Endothelial cell of umbilical vein (primary cell): ENCODE measurements at regions not wholly inside any gene's neighbourhood (a gene's known extent, or its start where the extent isn't known, plus 50 kb on each side); places are given as distances from the start of the nearest gene placed in this dataset.

Source experiments
- BruUV-seq: library from RNA; stranded (reverse); fragments of 400-500 nt; replicated peaks from 2 replicates; lab custom pipeline; 2021; lab: Mats Ljungman, UMichigan
- CTCF ChIA-PET: fragments of 300-600, 350-600 bp; sonication (Branson Sonifier 250); formaldehyde crosslinking; loops from one replicate; lab custom pipeline; 2021; ENCODE audit warnings: antibody characterized with exemption, inconsistent platforms; lab: Charles Lee
- POLR2A ChIA-PET: fragments of 300-600, 350-600 bp; sonication (Branson Sonifier 250); formaldehyde crosslinking; loops from one replicate; lab custom pipeline; 2021; ENCODE audit warnings: antibody characterized with exemption, inconsistent platforms; lab: Charles Lee
- DNase-seq: peaks from one replicate; pipeline ENCODE4 v3.0.0-alpha.2; 2011; ENCODE audit warnings: low read depth, low spot score
- FAIRE-seq: peaks from 2 replicates; lab custom pipeline; 2011; peaks lifted over from hg19 to GRCh38; lab: Jason Lieb, UNC
- H2AFZ ChIP-seq: 2 replicates; pipeline ENCODE4 v1.6.0; 2012; ENCODE audit warnings: low read depth, low read length, control low read depth, inconsistent platforms
- H3K27ac ChIP-seq: 2 replicates; pipeline ENCODE4 v1.5.1; 2011; ENCODE audit warnings: low read depth, mild to moderate bottlenecking, control low read depth, low read length, moderate library complexity; ENCODE audit not compliant: insufficient read depth
- H3K27me3 ChIP-seq, 2 experiments: 2 replicates each; pipeline versions ENCODE4 v1.6.0 to v1.6.1; 2011; ENCODE audit warnings: low read length in 2 of 2, mixed read lengths in 1 of 2; ENCODE audit not compliant: control insufficient read depth in 2 of 2, insufficient read depth in 2 of 2
- H3K36me3 ChIP-seq, 2 experiments: 2 replicates in 1 of 2; 3 replicates in 1 of 2; pipeline ENCODE4 v1.5.1; 2011; ENCODE audit warnings: low read length in 2 of 2, mild to moderate bottlenecking in 1 of 2, moderate library complexity in 1 of 2; ENCODE audit not compliant: control insufficient read depth in 2 of 2, insufficient read depth in 2 of 2; ENCODE audit errors: extremely low read depth in 1 of 2
- H3K4me1 ChIP-seq: 3 replicates; pipeline ENCODE4 v1.5.1; 2011; ENCODE audit warnings: mild to moderate bottlenecking, low read length; ENCODE audit not compliant: control insufficient read depth, insufficient read depth; ENCODE audit errors: extremely low read depth
- H3K4me2 ChIP-seq: 2 replicates; pipeline ENCODE4 v1.6.1; 2011; ENCODE audit warnings: low read length, control low read depth, mixed read lengths; ENCODE audit not compliant: insufficient read depth
- H3K4me3 ChIP-seq, 3 experiments: fragments of 200-600 bp in 1 of 3; sonication (generic), shearing (Covaris generic) in 1 of 3; replicated peaks in 1 of 3; 2 replicates each; pipeline ENCODE4 v1.5.1; 2011 to 2016; ENCODE audit warnings: control low read depth in 3 of 3, low read length in 3 of 3, mild to moderate bottlenecking in 2 of 3, inconsistent platforms in 1 of 3, low read depth in 1 of 3, moderate library complexity in 1 of 3; ENCODE audit not compliant: insufficient read depth in 1 of 3
- H3K79me2 ChIP-seq: 2 replicates; pipeline ENCODE4 v1.6.0; 2012; ENCODE audit warnings: low read length, inconsistent platforms; ENCODE audit not compliant: control insufficient read depth, insufficient read depth
- H3K9ac ChIP-seq: replicated peaks from 2 replicates; pipeline ENCODE3; 2011; ENCODE audit warnings: low read length, control low read depth; ENCODE audit not compliant: insufficient read depth; ENCODE audit errors: extremely low read depth
- H3K9me1 ChIP-seq: replicated peaks from 3 replicates; pipeline ENCODE4 v1.6.0; 2011; ENCODE audit warnings: mild to moderate bottlenecking, low read length; ENCODE audit not compliant: control insufficient read depth, insufficient read depth; ENCODE audit errors: extremely low read depth
- H3K9me3 ChIP-seq: replicated peaks from 2 replicates; pipeline ENCODE4 v1.5.1; 2012; ENCODE audit warnings: low read length, inconsistent platforms; ENCODE audit not compliant: control insufficient read depth, insufficient read depth
- H4K20me1 ChIP-seq: replicated peaks from 2 replicates; pipeline ENCODE3; 2011; ENCODE audit warnings: mild to moderate bottlenecking, low read length; ENCODE audit not compliant: control insufficient read depth, insufficient read depth; ENCODE audit errors: extremely low read depth
- EZH2 ChIP-seq: IDR thresholded peaks from 2 replicates; pipeline ENCODE4 v1.6.1; 2012; ENCODE audit warnings: borderline replicate concordance, low read depth, mild to moderate bottlenecking, moderate library complexity, low read length, inconsistent platforms; ENCODE audit not compliant: severe bottlenecking
- FOS ChIP-seq: IDR thresholded peaks from 2 replicates; pipeline ENCODE4 v1.6.1; 2011; ENCODE audit warnings: mild to moderate bottlenecking, low read length, moderate library complexity, borderline replicate concordance; ENCODE audit not compliant: insufficient read depth
- GATA2 ChIP-seq: IDR thresholded peaks from 2 replicates; pipeline ENCODE4 v1.7.0; 2011; ENCODE audit warnings: low read depth, mild to moderate bottlenecking, moderate library complexity, mixed read lengths, low read length; ENCODE audit not compliant: insufficient read length, insufficient read depth
- JUN ChIP-seq: IDR thresholded peaks from 2 replicates; pipeline ENCODE4 v1.6.1; 2011; ENCODE audit warnings: borderline replicate concordance, low read depth; ENCODE audit not compliant: insufficient read length, insufficient read depth
- MYC ChIP-seq: IDR thresholded peaks from one replicate; pipeline ENCODE4 v1.6.1; 2011; ENCODE audit warnings: mild to moderate bottlenecking, low read depth, low read length
- POLR2A ChIP-seq: IDR thresholded peaks from 2 replicates; pipeline ENCODE4 v1.6.1; 2012; ENCODE audit warnings: low read depth, mild to moderate bottlenecking, control low read depth, low read length
- POLR2AphosphoS5 ChIP-seq: IDR thresholded peaks from 2 replicates; pipeline ENCODE4 v1.6.1; 2012; ENCODE audit warnings: low read depth, mild to moderate bottlenecking, control low read depth, low read length, moderate library complexity; ENCODE audit not compliant: insufficient read depth
- dilution Hi-C: fragments of 300-500 bp; cut with MboI; formaldehyde crosslinking; loops from one replicate; pipeline ENCODE4 v1.15.0; 2019; ENCODE audit warnings: low sequenced_read_pairs; ENCODE audit not compliant: extremely low pct_ligation_motif_present
- intact Hi-C: fragments of 100-400 bp; cut with micrococcal nuclease; formaldehyde crosslinking; loops from one replicate; pipeline ENCODE4 v1.10.0; 2022
- TF ChIP-seq, protein P1 (sequence below), 2 donors: IDR thresholded peaks; 1 replicate in 1 of 2; 2 replicates in 1 of 2; pipeline ENCODE4 v1.5.1; 2011; ENCODE audit warnings: low read length in 2 of 2, mild to moderate bottlenecking in 2 of 2, moderate library complexity in 2 of 2, control low read depth in 1 of 2, inconsistent platforms in 1 of 2, low read depth in 1 of 2; ENCODE audit not compliant: insufficient read depth in 1 of 2; ENCODE audit errors: extremely low read depth in 1 of 2
- TF ChIP-seq, protein P2 (sequence below): IDR thresholded peaks from 2 replicates; pipeline ENCODE4 v1.6.1; 2011; ENCODE audit not compliant: insufficient read depth, insufficient read length

DNA sequence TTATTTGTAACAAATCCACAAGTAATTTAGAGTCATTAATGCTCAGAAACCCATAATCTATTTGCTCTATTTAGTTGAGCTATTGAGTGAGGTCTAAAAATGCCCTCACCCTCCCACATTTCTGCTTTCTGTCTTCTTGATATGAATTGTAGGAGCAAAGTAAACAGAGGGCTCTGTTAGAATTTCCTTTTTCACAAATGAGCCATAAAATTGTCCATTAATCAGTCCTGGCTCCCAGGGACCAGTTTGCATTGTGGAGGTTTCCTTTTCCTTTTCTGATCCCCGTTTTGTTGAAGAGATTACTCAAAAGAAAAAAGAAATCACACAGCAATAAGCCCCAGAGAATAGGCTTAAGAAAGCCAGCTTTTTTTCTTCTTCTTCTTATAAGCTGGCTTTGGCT, 476.7 kb downstream of the EPHA4 start:
- Histone ChIP-seq H3K9me1 (no peaks in the 10 kb centered on the region), H3K27ac (no peak overlapping the region), H2AFZ (peak overlapping the region; percentile 12), H3K4me2 (no peak overlapping the region), H3K4me3 (no peak overlapping the region), H3K79me2 (no peaks in the 10 kb centered on the region), H3K27me3 (no peaks in the 10 kb centered on the region), H3K9ac (no peak overlapping the region), H3K4me1 (peaks cover 22% of the 10 kb centered on the region), H3K36me3 (no peaks in the 10 kb centered on the region), H4K20me1 (no peaks in the 10 kb centered on the region), H3K9me3 (no peaks in the 10 kb centered on the region)
- TF ChIP-seq POLR2A (no peak), JUN (no peak), EZH2 (no peak), GATA2 (no peak), FOS (no peak), MYC (no peak), POLR2AphosphoS5 (no peak)
- TF ChIP-seq, protein P1, sequence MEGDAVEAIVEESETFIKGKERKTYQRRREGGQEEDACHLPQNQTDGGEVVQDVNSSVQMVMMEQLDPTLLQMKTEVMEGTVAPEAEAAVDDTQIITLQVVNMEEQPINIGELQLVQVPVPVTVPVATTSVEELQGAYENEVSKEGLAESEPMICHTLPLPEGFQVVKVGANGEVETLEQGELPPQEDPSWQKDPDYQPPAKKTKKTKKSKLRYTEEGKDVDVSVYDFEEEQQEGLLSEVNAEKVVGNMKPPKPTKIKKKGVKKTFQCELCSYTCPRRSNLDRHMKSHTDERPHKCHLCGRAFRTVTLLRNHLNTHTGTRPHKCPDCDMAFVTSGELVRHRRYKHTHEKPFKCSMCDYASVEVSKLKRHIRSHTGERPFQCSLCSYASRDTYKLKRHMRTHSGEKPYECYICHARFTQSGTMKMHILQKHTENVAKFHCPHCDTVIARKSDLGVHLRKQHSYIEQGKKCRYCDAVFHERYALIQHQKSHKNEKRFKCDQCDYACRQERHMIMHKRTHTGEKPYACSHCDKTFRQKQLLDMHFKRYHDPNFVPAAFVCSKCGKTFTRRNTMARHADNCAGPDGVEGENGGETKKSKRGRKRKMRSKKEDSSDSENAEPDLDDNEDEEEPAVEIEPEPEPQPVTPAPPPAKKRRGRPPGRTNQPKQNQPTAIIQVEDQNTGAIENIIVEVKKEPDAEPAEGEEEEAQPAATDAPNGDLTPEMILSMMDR (IDR thresholded peaks at IDR 0.05; ENCODE audit: extremely low read depth in 1 of 2, insufficient read depth in 1 of 2, low read depth in 1 of 2, low read length in 2 of 2): no peak
- TF ChIP-seq, protein P2, sequence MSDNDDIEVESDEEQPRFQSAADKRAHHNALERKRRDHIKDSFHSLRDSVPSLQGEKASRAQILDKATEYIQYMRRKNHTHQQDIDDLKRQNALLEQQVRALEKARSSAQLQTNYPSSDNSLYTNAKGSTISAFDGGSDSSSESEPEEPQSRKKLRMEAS: no peak
- intact Hi-C loops: no loop called here
- no TSS peak for BruUV-seq
- dilution Hi-C loops: no loop called here
- DNase-seq: peak; percentile 82
- POLR2A ChIA-PET: no interaction called here
- FAIRE-seq: peak; percentile 49
- CTCF ChIA-PET: interaction anchor here (0.8 kb wide), 1 partner anchor 19 kb away, joined by 3 read pairs; no protein-coding TSS in a partner anchor
